Subcutaneous abdominal adipose tissue (tissue), 5 donors: ENCODE measurements at regions not wholly inside any gene's neighbourhood (a gene's known extent, or its start where the extent isn't known, plus 50 kb on each side); places are given as distances from the start of the nearest gene placed in this dataset.
"Not testable (repeated sequence)": the region's sequence is repeated elsewhere in the genome, so short reads cannot be mapped to it uniquely, and the experiment has no call there.

Experiments
- H3K27ac ChIP-seq: one replicate; pipeline ENCODE4 v1.7.0; 2013; ENCODE audit warnings: low read depth, mild to moderate bottlenecking, inconsistent platforms, low read length, moderate library complexity
- H3K27me3 ChIP-seq, 5 donors: one replicate each; pipeline ENCODE4 v1.7.0; 2013; ENCODE audit warnings: low read length in 5 of 5, inconsistent platforms in 1 of 5; ENCODE audit not compliant: control insufficient read depth in 5 of 5, insufficient read depth in 4 of 5
- H3K36me3 ChIP-seq, 5 donors: one replicate each; pipeline ENCODE4 v1.7.0; 2013; ENCODE audit warnings: low read length in 5 of 5; ENCODE audit not compliant: control insufficient read depth in 5 of 5, insufficient read depth in 5 of 5
- H3K4me1 ChIP-seq, 5 donors: one replicate each; pipeline ENCODE4 v1.7.0; 2013; ENCODE audit warnings: low read length in 5 of 5, mild to moderate bottlenecking in 3 of 5, moderate library complexity in 1 of 5; ENCODE audit not compliant: control insufficient read depth in 5 of 5, insufficient read depth in 5 of 5
- H3K4me3 ChIP-seq, 5 donors: one replicate each; pipeline ENCODE4 v1.7.0; 2013; ENCODE audit warnings: low read length in 5 of 5, low read depth in 1 of 5
- H3K9ac ChIP-seq, 5 donors: one replicate each; pipeline ENCODE4 v1.7.0; 2013; ENCODE audit warnings: low read length in 5 of 5, mild to moderate bottlenecking in 4 of 5, moderate library complexity in 3 of 5
- H3K9me3 ChIP-seq, 5 donors: one replicate each; pipeline ENCODE4 v1.7.0; 2013; ENCODE audit warnings: low read length in 5 of 5; ENCODE audit not compliant: control insufficient read depth in 5 of 5
- donor health status: healthy.
- donor health status: healthy.
- donor health status: healthy.
- donor health status: healthy.
- donor health status: healthy.

DNA sequence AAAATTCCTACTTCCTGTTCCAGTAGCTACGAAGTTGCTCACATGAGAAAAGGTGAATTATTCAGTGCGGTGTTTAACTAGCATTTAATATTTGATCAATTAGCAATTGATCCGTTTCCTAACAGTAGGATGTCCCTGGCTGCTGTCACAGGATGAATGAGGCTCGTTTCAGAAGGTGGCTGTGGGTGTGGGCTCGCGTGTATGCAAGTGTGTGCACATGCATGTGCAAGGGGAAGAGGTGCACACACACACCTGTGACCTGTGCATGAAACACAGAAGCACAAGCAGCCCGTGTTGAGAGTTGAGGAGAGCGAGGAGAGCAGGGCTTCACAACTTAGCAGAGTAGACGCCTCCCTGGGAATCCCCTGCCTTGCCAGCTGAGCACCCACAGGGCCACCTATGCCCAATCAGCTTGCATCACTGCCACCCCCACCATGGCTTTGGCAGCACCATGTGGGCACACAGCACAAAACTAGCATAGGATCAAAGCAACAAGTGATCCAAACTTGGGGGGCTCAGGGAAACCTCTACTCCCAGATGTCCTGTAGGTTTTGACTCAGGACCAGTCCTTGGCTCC is 107.2 kb downstream of the C5orf15 start:
- peaks cover 0 to 4% (median 0%) of the 10 kb centered on the region in 5 donors for H3K9me3 ChIP-seq
- H3K4me1 ChIP-seq, result no peaks in the 10 kb centered on the region
- peaks cover 0 to 5% (median 0%) of the 10 kb centered on the region in 5 donors for H3K27me3 ChIP-seq
- H3K4me3 ChIP-seq, result no peak overlapping the region
- no peak overlapping the region for H3K27ac ChIP-seq
- no peaks in the 10 kb centered on the region for H3K36me3 ChIP-seq
- no peak overlapping the region for H3K9ac ChIP-seq

DNA sequence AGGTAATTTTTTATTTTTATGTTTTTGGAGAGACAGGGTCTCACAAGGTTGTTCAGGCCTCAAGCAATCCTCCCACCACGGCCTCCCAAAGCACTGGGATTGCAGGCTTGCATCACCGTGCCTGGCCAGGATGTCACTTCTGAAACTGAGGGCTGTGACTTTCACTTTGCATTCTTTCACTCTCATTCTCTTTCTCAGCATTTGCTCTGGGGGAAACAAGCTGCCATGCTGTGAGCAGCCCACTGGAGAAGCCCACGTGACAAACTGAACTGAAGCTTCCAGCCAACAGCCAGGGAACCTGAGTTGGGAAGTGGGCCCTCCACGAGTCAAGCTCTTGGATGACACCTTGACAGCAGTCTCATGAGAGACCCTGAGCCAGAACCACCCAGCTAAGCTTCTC is 109.4 kb downstream of the C5orf15 start:
- no peak overlapping the region for H3K4me3 ChIP-seq
- no peaks in the 10 kb centered on the region for H3K4me1 ChIP-seq
- H3K9ac ChIP-seq, result no peak overlapping the region
- peaks cover 0 to 4% (median 0%) of the 10 kb centered on the region in 5 donors for H3K9me3 ChIP-seq
- H3K27me3 ChIP-seq, result peaks cover 0 to 5% (median 0%) of the 10 kb centered on the region in 5 donors
- no peaks in the 10 kb centered on the region for H3K36me3 ChIP-seq
- no peak overlapping the region for H3K27ac ChIP-seq

DNA sequence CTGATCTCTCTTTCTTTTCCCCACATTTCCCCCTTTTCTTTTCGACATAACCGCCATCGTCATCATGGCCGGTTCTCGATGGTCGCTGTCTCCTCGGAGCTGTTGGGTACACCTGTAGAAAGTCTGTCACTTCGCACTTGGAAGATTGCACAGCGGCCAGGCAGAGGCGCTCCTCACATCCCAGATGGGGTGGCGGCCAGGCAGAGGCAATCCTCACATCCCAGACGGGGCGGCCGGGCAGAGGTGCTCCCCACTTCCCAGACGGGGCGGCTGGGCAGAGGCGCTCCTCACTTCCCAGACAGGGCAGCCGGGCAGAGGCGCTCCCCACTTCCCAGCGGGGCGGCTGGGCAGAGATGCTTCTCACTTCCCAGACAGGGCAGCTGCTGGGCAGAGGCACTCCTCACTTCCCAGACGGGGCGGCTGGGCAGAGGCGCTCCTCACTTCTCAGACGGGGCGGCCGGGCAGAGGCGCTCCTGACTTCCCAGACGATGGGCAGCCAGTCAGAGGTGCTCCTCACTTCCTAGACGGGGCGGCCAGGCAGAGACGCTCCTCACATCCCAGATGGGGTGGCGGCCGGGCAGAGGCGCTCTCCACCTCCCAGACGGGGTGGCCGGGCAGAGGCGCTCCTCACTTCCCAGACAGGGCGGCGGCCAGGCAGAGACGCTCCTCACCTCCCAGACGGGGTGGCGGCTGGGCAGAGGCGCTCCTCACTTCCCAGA is 110.7 kb downstream of the C5orf15 start:
- H3K9me3 ChIP-seq, H3K9ac ChIP-seq, H3K4me3 ChIP-seq, H3K27ac ChIP-seq, H3K27me3 ChIP-seq, H3K4me1 ChIP-seq, H3K36me3 ChIP-seq: not testable (repeated sequence)

DNA sequence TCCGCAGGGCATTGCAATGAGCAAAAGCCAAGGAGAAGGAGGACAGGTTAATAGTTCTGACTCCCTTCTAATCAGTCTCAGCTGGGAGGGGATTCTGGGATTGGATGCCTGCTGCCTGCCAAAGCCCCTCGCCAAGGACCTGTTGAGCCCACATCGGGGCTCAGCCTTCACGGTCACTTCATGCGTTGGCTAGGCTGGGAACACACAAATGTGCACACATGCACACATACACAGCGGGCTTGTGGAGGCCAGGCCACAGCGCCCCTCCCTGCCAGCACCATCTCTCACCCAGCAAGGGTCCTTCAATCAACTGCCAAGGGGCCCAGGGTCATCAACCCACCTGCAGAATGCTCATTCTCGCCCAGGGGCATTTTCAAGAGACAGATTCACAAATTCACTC is 113.9 kb downstream of the C5orf15 start:
- Histone ChIP-seq H3K9ac (no peak overlapping the region), H3K36me3 (no peaks in the 10 kb centered on the region), H3K4me3 (no peak overlapping the region), H3K27ac (no peak overlapping the region), H3K27me3 (no peaks in the 10 kb centered on the region), H3K9me3 (peaks cover 0 to 1% (median 0%) of the 10 kb centered on the region in 5 donors), H3K4me1 (no peaks in the 10 kb centered on the region)

DNA sequence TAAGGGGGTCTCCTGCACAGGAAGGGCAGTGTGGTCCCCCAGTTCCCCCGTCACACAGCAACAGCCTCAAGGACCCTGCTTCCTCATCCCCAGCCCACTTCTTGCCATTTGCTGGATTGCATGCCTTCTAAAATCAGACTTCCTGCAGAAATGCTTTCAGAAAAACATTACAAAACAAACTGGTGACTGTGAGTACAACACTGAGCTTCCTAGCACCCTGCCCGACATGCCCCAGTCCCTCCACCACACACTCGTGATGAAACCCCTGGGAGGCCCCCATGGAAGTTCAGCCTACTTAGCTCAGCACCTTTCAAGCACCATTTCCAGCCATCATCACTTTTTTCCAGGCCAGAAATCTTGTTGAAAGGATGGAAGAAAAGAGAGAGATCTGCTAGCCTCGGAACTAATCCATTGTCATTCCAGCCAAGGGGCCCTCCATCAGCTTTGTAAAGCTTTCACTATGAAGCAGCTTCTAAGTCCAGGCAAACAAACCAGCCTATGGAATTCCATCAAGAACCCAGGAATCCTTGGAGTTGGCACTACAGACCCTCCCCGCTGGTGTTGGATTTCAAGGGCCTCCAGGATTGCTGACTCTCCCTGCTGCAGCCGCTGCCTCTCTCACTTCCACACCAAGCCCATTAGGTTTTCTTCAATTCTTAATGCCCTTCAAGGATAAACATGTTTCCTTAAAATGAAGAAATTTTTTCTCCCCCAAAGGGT is 114.6 kb downstream of the C5orf15 start:
- H3K9ac ChIP-seq, result no peak overlapping the region
- H3K27ac ChIP-seq, result no peak overlapping the region
- H3K36me3 ChIP-seq, result no peaks in the 10 kb centered on the region
- no peaks in the 10 kb centered on the region for H3K9me3 ChIP-seq
- H3K27me3 ChIP-seq, result no peaks in the 10 kb centered on the region
- no peak overlapping the region for H3K4me3 ChIP-seq
- no peaks in the 10 kb centered on the region for H3K4me1 ChIP-seq

DNA sequence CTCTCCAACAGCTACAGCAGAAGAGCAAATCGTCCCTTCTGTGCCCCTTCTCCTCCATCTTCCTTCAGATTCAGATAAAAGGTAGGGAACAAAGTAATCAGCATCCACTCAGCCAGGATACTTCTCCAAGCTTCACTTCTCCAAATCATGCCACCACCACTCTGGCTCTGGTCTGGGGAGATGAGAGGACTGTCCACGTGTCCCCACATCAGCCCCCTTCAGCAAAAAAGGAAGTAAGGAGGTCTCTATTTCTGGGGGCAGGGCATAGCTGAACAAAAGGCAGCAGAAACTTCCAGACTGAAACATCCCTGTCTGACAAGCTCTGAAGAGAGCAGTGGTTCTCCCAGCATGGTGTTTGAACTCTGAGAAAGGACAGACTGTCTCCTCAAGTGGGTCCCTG is 116.9 kb downstream of the C5orf15 start:
- Histone ChIP-seq H3K27me3 (peaks cover 0 to 7% (median 0%) of the 10 kb centered on the region in 5 donors), H3K36me3 (no peaks in the 10 kb centered on the region), H3K27ac (no peak overlapping the region), H3K9ac (no peak overlapping the region), H3K9me3 (no peaks in the 10 kb centered on the region), H3K4me1 (peaks cover 0 to 4% (median 0%) of the 10 kb centered on the region in 5 donors), H3K4me3 (no peak overlapping the region)

DNA sequence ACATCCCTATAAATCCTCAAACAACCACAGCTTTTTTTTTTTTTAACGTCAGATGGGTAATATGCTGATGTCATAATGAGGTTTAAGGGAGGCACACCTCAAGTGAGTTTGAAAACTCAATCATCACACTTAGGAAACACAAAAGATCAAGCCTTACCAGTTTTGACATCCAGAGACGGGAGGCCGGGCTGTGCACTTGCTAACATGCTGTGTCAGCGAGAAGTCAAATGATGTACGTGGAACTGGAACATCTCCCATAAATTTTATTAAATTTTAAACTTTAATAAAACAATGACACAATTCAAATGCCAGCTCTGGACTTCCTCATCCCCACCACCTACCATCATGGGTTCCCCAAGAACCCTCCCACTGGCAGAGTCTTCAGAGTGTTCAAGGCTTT is 117.6 kb downstream of the C5orf15 start:
- H3K9me3 ChIP-seq, result no peaks in the 10 kb centered on the region
- H3K36me3 ChIP-seq, result no peaks in the 10 kb centered on the region
- H3K27me3 ChIP-seq, result peaks cover 0 to 7% (median 0%) of the 10 kb centered on the region in 5 donors
- peaks cover 0 to 5% (median 0%) of the 10 kb centered on the region in 5 donors for H3K4me1 ChIP-seq
- H3K27ac ChIP-seq, result no peak overlapping the region
- H3K9ac ChIP-seq, result no peak overlapping the region
- no peak overlapping the region for H3K4me3 ChIP-seq

DNA sequence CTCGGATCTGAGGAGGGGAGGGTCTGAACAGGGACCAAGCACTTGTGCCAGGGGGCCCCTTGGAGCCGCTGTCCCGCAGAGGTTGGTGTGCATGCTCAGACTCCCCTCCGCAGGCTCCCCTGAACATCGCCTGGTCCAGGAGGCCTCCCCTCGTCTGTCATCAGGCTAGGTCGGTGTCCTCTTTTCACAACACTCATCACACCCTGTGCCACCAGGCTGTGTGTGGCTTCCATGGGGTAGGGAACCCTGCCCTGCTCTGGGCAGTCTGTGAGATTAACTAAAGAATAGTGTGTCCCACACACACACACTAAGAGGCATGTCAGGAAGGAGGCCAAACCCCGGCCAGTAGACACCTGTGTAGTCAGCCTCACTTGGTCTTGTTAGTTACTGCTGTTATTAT is 119.3 kb downstream of the C5orf15 start:
- Histone ChIP-seq H3K9me3 (no peaks in the 10 kb centered on the region), H3K4me1 (peaks cover 0 to 5% (median 0%) of the 10 kb centered on the region in 5 donors), H3K4me3 (no peak overlapping the region), H3K9ac (no peak overlapping the region), H3K27me3 (peaks cover 0 to 7% (median 0%) of the 10 kb centered on the region in 5 donors), H3K36me3 (no peaks in the 10 kb centered on the region), H3K27ac (no peak overlapping the region)

DNA sequence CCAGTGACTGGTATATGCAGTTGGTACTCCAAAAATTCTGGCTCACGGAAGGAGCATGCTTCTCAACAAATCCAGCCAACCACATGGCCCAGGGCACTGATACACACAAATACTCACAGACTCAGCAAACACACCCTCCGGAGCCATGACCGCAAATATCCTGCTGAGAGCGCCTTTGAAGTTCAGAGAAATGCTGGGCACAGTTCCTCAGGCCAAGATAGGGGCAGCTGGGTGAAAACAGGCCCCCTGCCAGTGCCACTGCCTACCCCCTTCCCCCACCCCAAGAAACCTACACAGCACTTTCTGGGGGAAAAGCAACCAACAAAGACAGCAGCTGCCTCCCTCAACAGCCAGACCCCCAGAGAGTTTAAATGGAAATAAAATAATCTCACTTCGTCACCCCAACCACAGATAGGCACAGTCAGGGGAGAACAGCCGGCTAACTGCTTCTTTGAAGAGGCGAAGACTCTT is 120.0 kb downstream of the C5orf15 start:
- H3K36me3 ChIP-seq, result no peaks in the 10 kb centered on the region
- H3K9me3 ChIP-seq, result no peaks in the 10 kb centered on the region
- peaks cover 0 to 7% (median 0%) of the 10 kb centered on the region in 5 donors for H3K27me3 ChIP-seq
- no peak overlapping the region for H3K9ac ChIP-seq
- no peak overlapping the region for H3K27ac ChIP-seq
- peaks cover 0 to 5% (median 0%) of the 10 kb centered on the region in 5 donors for H3K4me1 ChIP-seq
- no peak overlapping the region for H3K4me3 ChIP-seq

DNA sequence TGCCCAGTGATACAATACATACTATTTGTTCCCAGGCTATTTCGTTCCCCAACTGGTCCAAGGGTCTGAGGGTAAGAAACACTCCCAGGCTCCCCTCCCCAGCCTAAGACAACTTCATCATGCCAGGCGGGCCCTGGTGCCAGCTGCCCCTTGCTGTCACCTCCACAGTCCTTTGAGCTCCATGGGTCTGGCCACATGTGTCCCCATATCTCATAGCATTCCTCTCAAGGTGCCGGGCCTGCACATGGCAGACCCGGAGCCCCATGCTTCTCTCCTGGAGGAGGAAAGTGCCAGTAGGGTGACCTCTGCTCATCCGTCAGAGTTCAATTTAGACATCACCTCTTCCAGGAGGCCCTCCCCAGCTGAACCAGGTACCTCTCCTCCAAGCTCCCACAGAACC is 120.5 kb downstream of the C5orf15 start:
- Histone ChIP-seq H3K27ac (no peak overlapping the region), H3K27me3 (peaks cover 0 to 7% (median 0%) of the 10 kb centered on the region in 5 donors), H3K4me1 (peaks cover 0 to 5% (median 0%) of the 10 kb centered on the region in 5 donors), H3K4me3 (no peak overlapping the region), H3K9ac (no peak overlapping the region), H3K36me3 (no peaks in the 10 kb centered on the region), H3K9me3 (no peaks in the 10 kb centered on the region)
